ENCODE measurements at regions not wholly inside any gene's neighbourhood (a gene's known extent, or its start where the extent isn't known, plus 50 kb on each side); places are given as distances from the start of the nearest gene placed in this dataset.

DNA sequence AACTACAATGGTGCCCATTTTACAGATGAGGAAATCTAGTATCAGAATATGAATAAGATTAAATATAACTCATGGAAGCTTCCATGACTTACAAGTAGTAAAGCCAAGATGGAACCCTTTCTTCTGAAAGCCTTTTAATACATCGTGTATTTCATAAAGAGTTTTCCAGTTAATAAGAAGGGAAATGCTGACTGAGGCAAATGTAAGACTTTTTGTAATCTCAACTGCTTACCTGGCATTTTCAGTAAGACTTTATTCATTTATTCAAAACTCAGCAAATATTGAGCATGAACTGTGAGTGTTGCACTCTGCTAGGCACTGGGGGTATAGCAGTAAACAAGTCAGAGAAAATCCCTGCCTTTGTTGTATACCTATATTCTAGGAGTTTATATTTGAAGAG, 256.4 kb upstream of the THRB start:
- DNase-seq (ENCODE audit: low read depth) = no peak

GRCh38 chr3:24756101-24756888, 261.6 kb upstream of the THRB start:
- DNase-seq (ENCODE audit: low read depth) = no peak

DNA sequence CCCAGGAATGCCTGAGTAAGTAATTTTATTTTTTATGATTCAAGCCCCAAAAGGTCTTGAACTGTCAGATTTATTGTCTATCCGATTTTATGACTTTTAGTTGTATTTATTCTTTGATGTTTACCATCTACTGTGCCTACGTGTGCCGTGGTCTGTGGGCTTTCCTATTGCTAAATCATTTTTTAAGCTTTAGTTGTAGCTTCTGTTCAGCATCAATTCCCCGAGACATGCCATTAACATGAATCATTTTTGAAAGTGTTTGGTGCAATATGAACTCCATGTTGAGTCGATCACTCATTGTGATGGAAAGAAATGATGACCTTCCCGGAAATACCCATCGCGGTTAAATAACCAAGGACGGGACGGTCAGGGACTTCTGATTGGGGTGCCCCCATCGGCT, 268.7 kb upstream of the THRB start:
- peak; percentile 2 for DNase-seq (ENCODE audit: low read depth)

DNA sequence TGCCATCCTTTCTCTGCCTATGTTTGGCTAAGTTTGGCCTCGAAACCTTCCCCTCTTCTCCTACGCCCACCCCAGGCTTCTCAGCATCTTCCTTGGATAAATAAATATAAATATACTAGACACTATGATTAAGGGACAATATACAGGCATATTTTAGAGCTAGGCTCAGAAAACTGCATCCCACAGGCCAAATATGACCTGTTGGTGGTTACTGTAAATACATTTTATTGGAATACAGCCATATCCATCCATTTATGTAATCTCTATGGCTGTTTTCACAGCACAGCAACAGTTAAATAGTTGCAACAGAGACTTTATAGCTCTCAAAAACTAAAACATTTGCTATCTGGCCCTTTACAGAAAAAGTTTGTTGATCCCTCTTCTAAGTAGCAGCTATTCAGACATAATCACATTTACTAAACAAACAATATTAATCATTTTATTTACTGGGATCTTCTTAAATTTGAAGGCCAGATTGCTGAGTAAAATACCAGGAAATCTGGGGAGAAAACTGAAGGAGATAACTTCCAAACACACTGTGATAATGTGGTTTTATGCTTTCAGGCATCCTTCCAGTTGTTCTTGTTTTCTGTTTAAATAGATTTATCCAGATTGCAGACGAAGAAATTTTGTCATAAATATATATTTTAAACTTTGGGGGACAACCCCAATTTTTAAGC, 269.7 kb upstream of the THRB start:
- no peak for DNase-seq (ENCODE audit: low read depth)

- DNase-seq (ENCODE audit: low read depth) = no peak
Observed at GRCh38 chr3:24765399-24765798, 270.7 kb upstream of the THRB start.

GRCh38 chr3:24769918-24770317, 275.3 kb upstream of the THRB start:
- no peak for DNase-seq (ENCODE audit: low read depth)

- peak; percentile 63 for DNase-seq (ENCODE audit: low read depth)
Observed at GRCh38 chr3:24773798-24774197, 279.1 kb upstream of the THRB start.

GRCh38 chr3:24780991-24781390, 286.3 kb upstream of the THRB start:
- no peak for DNase-seq (ENCODE audit: low read depth)

DNA sequence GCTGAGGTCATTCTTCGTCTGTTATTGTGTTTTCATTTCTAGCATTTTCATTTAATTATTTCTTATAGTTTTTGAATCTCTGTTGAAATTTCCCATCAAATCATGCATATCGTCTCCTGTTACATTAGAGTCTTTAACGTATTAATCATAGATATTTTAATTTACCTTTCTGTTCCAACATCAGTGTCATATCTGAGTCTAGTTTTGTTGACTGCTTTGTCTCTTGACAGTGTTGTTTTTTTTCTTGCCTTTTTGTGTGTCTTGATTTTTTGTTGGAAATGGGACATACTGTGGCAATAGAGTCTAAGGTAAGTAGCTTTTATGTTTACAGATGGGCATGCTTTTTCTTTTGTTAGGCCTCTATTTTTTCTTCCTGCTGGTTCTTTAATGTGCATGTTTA, 286.8 kb upstream of the THRB start:
- no peak for DNase-seq (ENCODE audit: low read depth)

DNA sequence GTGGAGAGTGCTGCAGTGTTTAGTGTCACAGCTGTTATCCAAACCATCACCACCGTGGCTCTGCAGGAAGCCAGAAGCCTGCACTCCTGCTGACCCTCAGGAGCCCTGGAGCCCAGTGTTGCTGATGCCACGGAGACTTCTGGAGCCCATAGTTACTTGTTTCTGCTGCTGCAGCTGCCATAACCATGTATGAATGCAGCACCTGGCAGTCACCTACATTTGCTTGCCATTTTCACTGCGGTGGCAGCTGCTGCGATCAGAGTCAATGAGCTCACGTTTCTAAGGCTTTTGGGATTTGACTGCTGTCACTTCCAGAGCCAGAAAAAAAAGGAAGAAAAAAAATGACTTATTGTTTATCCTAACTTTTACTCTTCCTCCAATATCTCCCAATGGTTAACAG, 299.2 kb upstream of the THRB start:
- peak; percentile 18 for DNase-seq (ENCODE audit: low read depth)

- DNase-seq (ENCODE audit: low read depth) = no peak
Observed at GRCh38 chr3:24802614-24803013, 308.0 kb upstream of the THRB start.

GRCh38 chr3:24804095-24804494, 309.4 kb upstream of the THRB start:
- DNase-seq (ENCODE audit: low read depth) = no peak

DNA sequence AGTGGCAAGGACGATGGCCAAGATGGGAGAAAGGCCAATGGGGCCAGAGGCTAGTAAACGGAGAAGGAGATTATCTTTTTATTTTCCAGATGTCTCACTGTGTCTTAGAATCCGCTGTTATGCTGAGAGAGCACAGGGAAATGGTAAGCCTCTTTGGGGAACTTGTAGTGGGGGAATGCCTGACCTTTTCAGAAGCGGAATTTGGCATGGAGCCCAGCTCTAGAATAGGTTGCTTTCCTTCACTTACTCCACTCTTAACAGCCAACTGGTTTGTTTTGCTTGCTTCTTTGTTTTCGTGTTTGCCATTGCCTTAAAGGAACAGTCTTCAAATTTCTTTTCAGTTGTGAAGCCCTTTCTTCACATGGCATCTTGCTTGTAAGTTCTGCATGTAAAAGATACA, 316.2 kb upstream of the THRB start:
- DNase-seq (ENCODE audit: low read depth) = no peak

GRCh38 chr3:24812116-24812515, 317.5 kb upstream of the THRB start:
- DNase-seq (ENCODE audit: low read depth) = no peak

DNA sequence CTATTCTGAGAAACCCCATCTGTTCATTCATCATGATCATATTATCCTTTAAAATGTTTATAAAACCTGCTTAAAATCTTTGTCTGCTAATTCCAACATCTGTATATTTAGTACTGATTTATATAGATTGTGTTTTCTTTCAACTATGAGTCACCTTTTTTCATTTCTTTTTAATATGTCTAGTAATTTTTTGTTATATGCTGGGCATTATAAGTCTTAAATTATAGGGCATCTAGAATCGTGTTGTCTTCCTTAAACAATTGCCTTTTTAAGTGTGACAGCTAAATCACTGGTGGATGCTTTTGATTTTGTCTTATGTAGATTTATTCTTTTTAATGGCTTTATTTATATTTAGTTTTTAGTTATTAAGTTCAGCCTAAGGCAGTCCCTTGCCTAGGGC, 323.4 kb upstream of the THRB start:
- no peak for DNase-seq (ENCODE audit: low read depth)

- DNase-seq (ENCODE audit: low read depth) = no peak
Observed at GRCh38 chr3:24828011-24828410, 333.4 kb upstream of the THRB start.

GRCh38 chr3:24828551-24828950, 333.9 kb upstream of the THRB start:
- no peak for DNase-seq (ENCODE audit: low read depth)

GRCh38 chr3:24829011-24829581, 334.4 kb upstream of the THRB start:
- no peak for DNase-seq (ENCODE audit: low read depth)

- no peak for DNase-seq (ENCODE audit: low read depth)
Observed at GRCh38 chr3:24829629-24830229, 335.1 kb upstream of the THRB start.

- DNase-seq (ENCODE audit: low read depth) = no peak
Observed at GRCh38 chr3:24830230-24831152, 335.8 kb upstream of the THRB start.

DNA sequence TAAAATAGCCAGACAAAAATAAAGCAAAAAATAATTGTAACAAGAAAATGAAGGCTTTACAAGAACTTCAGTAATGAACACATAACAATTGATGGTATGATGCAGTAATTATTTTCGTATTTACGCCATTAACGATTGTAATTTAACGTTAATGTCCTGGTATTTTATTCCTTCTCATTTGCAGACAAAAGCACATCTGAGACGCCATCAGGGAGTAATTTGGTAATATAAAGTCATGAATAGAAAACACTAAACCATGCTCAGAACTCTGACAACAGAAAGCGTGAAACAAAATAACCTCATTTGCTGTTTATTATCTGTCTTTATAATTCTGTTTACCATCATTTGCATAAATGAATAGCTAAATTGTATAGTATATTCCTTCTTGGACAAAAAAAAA, 336.6 kb upstream of the THRB start:
- no peak for DNase-seq (ENCODE audit: low read depth)

All from myocyte (in vitro differentiated cells).